ENCODE measurements at regions not wholly inside any gene's neighbourhood (a gene's known extent, or its start where the extent isn't known, plus 50 kb on each side); places are given as distances from the start of the nearest gene placed in this dataset.

DNA sequence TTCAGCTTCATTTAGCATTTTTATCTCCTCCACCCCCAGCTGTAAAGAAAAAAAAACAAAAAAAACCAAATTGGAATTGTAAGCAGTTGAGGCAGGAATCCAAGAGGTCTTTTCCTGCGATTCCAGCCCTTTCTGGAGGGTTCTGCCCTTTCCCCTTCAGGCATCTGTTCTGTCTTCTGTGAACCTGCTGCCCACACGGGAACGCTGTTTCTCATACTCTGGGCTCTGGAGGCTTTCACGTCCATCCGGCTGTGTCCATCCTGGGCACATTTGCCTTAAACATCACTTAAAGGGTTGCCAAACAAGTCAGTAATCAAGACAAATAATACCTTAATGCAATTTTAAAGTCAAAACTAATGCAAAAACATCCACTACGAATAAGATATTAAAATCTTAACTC, 302.8 kb upstream of the PITRM1 start:
- peaks cover 2% of the 10 kb centered on the region for H3K27me3 Mint-ChIP-seq (ENCODE audit: insufficient read depth, low read depth)
- H3K4me3 Mint-ChIP-seq, result no peak overlapping the region
- peak overlapping the region; percentile 30 for H3K27ac Mint-ChIP-seq

DNA sequence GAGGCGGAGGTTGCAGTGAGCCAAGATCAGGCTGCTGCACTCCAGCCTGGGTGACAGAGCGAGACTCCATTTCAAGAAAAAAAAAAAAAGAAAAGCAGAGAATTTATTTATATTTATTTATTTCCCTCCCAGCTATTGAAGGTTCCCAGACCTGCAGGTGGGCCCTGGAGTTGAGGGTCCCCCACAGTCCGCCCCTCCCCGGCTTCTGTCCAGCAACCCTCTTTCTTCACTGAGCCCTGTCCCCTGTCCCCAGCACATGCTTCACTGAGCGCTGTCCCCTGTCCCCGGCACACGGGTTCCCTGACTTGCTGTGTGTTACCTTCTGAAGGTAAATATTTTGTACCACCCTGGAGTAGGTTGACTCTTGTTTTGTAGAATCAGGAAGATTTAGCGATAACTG, 301.7 kb upstream of the PITRM1 start:
- no peak for DNase-seq (ENCODE audit: low spot score)
- Mint-ChIP-seq H3K4me1 (peaks cover 38% of the 10 kb centered on the region), H3K9me3 (peaks cover 13% of the 10 kb centered on the region), H3K27ac (no peak overlapping the region), H3K27me3 (ENCODE audit: insufficient read depth, low read depth) (peaks cover 3% of the 10 kb centered on the region), H3K4me3 (no peak overlapping the region), H3K36me3 (no peaks in the 10 kb centered on the region)
- Histone ChIP-seq H3K36me3 (no peaks in the 10 kb centered on the region), H3K27me3 (no peaks in the 10 kb centered on the region), H3K79me2 (ENCODE audit: low read depth) (no peaks in the 10 kb centered on the region), H3K27ac (no peak overlapping the region), H3K9me3 (ENCODE audit: low read depth) (no peaks in the 10 kb centered on the region), H3F3A (ENCODE audit: low read depth) (peaks cover 15% of the 10 kb centered on the region), H4K20me1 (ENCODE audit: low read depth) (no peaks in the 10 kb centered on the region), H3K4me1 (peaks cover 11% of the 10 kb centered on the region), H3K9ac (no peak overlapping the region), H2AFZ (replicated peaks) (no peak overlapping the region), H3K4me2 (no peak overlapping the region), H3K4me3 (no peak overlapping the region)
- TF ChIP-seq, protein P1, sequence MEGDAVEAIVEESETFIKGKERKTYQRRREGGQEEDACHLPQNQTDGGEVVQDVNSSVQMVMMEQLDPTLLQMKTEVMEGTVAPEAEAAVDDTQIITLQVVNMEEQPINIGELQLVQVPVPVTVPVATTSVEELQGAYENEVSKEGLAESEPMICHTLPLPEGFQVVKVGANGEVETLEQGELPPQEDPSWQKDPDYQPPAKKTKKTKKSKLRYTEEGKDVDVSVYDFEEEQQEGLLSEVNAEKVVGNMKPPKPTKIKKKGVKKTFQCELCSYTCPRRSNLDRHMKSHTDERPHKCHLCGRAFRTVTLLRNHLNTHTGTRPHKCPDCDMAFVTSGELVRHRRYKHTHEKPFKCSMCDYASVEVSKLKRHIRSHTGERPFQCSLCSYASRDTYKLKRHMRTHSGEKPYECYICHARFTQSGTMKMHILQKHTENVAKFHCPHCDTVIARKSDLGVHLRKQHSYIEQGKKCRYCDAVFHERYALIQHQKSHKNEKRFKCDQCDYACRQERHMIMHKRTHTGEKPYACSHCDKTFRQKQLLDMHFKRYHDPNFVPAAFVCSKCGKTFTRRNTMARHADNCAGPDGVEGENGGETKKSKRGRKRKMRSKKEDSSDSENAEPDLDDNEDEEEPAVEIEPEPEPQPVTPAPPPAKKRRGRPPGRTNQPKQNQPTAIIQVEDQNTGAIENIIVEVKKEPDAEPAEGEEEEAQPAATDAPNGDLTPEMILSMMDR (IDR thresholded peaks at IDR 0.05), result no peak
- TF ChIP-seq EZH2 (IDR thresholded peaks at IDR 0.05) (no peak), EZH2phosphoT487 (IDR thresholded peaks at IDR 0.05) (no peak)

More for the DNA sequence above, 302.8 kb upstream of the PITRM1 start:
- no peaks in the 10 kb centered on the region for H3K9me3 ChIP-seq (ENCODE audit: low read depth)
- no peaks in the 10 kb centered on the region for H4K20me1 ChIP-seq (ENCODE audit: low read depth)
- no peaks in the 10 kb centered on the region for H3K27me3 ChIP-seq
- Mint-ChIP-seq H3K9me3 (peaks cover 17% of the 10 kb centered on the region), H3K36me3 (no peaks in the 10 kb centered on the region), H3K4me1 (peaks cover 33% of the 10 kb centered on the region)
- H3F3A ChIP-seq (ENCODE audit: low read depth), result peaks cover 15% of the 10 kb centered on the region
- no peak for TF ChIP-seq EZH2phosphoT487 (IDR thresholded peaks at IDR 0.05)
- no peak for TF ChIP-seq EZH2 (IDR thresholded peaks at IDR 0.05)
- no peak overlapping the region for H2AFZ ChIP-seq (replicated peaks)
- H3K79me2 ChIP-seq (ENCODE audit: low read depth), result no peaks in the 10 kb centered on the region
- H3K4me3 ChIP-seq, result no peak overlapping the region
- H3K4me1 ChIP-seq, result peaks cover 11% of the 10 kb centered on the region
- H3K4me2 ChIP-seq, result no peak overlapping the region
- H3K36me3 ChIP-seq, result no peaks in the 10 kb centered on the region
- DNase-seq (ENCODE audit: low spot score), result no peak
- no peak overlapping the region for H3K27ac ChIP-seq
- no peak overlapping the region for H3K9ac ChIP-seq

DNA sequence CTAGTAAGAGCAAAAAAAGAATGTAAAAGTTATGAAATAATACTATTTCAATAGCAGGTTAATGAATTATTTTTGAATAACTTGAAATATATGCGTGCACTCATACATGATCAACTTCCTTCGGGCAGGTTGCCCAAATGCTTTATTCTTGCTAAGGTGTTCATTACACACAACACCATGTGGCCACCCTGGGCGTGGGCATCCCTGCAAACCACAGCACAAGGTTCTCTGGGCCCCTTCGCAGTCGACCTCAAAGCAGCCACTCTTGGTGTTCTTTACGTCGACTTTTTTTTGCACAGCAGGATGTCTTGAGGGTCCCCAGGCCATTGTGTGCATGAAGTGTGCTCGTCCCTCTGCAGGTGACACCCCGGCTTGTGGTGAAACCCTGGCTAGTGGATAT, 300.7 kb upstream of the PITRM1 start:
- Mint-ChIP-seq H3K27me3 (ENCODE audit: insufficient read depth, low read depth) (peaks cover 3% of the 10 kb centered on the region), H3K4me3 (no peak overlapping the region), H3K27ac (no peak overlapping the region), H3K9me3 (peaks cover 13% of the 10 kb centered on the region), H3K4me1 (peaks cover 46% of the 10 kb centered on the region), H3K36me3 (no peaks in the 10 kb centered on the region)
- H2AFZ ChIP-seq (replicated peaks), result no peak overlapping the region
- no peaks in the 10 kb centered on the region for H3K27me3 ChIP-seq
- H3K9ac ChIP-seq, result no peak overlapping the region
- no peak overlapping the region for H3K4me2 ChIP-seq
- H3K36me3 ChIP-seq, result no peaks in the 10 kb centered on the region
- peaks cover 15% of the 10 kb centered on the region for H3F3A ChIP-seq (ENCODE audit: low read depth)
- no peak for TF ChIP-seq EZH2phosphoT487 (IDR thresholded peaks at IDR 0.05)
- TF ChIP-seq, protein P1 (IDR thresholded peaks at IDR 0.05), result no peak
- TF ChIP-seq EZH2 (IDR thresholded peaks at IDR 0.05), result no peak
- H3K4me1 ChIP-seq, result peaks cover 15% of the 10 kb centered on the region
- no peak overlapping the region for H3K27ac ChIP-seq
- H4K20me1 ChIP-seq (ENCODE audit: low read depth), result no peaks in the 10 kb centered on the region
- no peak overlapping the region for H3K4me3 ChIP-seq
- DNase-seq (ENCODE audit: low spot score), result no peak
- H3K9me3 ChIP-seq (ENCODE audit: low read depth), result no peaks in the 10 kb centered on the region
- no peaks in the 10 kb centered on the region for H3K79me2 ChIP-seq (ENCODE audit: low read depth)

DNA sequence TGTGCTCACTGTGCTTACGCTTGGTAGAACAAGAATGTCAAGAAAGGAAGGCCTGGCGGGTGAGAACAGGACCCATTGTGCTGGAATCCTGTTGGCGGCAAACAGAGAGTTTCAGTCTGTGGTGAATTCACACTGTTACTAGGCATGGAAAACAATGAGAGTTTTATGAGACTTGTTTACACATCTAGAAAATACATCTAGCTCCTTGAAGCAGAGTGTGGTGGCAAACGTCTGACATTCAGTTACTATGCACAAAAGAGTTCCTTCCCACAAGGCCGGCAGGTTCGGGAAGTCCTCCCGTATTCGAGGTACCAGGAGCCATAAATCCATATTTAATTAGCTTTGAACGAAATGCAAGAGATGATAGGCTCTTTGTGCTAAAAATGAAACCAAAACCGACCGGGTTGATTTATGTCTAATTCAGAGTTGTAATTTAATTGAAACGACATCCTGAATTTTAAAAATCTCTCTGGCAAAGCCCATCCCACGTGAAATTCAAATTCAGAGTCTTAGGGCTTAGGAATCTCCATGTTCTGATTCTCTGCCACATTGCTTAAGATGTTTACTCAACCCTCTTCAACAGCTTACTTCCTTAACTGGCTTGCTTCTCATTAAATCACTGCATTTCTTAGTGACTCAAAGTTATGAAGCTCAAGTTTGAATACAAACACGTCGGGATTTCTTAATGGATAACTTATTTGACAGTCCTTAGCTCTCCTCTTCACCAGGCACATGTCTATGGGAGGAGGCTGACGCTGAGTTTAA, 299.9 kb upstream of the PITRM1 start:
- no peak overlapping the region for H3K9ac ChIP-seq
- H4K20me1 ChIP-seq (ENCODE audit: low read depth), result no peaks in the 10 kb centered on the region
- H3K9me3 ChIP-seq (ENCODE audit: low read depth), result no peaks in the 10 kb centered on the region
- TF ChIP-seq EZH2phosphoT487 (IDR thresholded peaks at IDR 0.05), result no peak
- TF ChIP-seq, protein P1 (IDR thresholded peaks at IDR 0.05), result no peak
- no peak for TF ChIP-seq EZH2 (IDR thresholded peaks at IDR 0.05)
- peaks cover 13% of the 10 kb centered on the region for H3K9me3 Mint-ChIP-seq
- DNase-seq (ENCODE audit: low spot score), result peak; percentile 83
- H3K4me1 Mint-ChIP-seq, result peaks cover 54% of the 10 kb centered on the region
- no peak overlapping the region for H3K4me3 Mint-ChIP-seq
- no peaks in the 10 kb centered on the region for H3K36me3 Mint-ChIP-seq
- H3K4me2 ChIP-seq, result no peak overlapping the region
- no peaks in the 10 kb centered on the region for H3K27me3 ChIP-seq
- H3F3A ChIP-seq (ENCODE audit: low read depth), result peaks cover 15% of the 10 kb centered on the region
- H3K36me3 ChIP-seq, result no peaks in the 10 kb centered on the region
- peaks cover 3% of the 10 kb centered on the region for H3K27me3 Mint-ChIP-seq (ENCODE audit: insufficient read depth, low read depth)
- H2AFZ ChIP-seq (replicated peaks), result no peak overlapping the region
- peak overlapping the region; percentile 84 for H3K27ac ChIP-seq
- H3K4me3 ChIP-seq, result no peak overlapping the region
- H3K4me1 ChIP-seq, result peaks cover 19% of the 10 kb centered on the region
- no peaks in the 10 kb centered on the region for H3K79me2 ChIP-seq (ENCODE audit: low read depth)
- peak overlapping the region; percentile 78 for H3K27ac Mint-ChIP-seq

All from neural progenitor cell (in vitro differentiated cells).